NT2/D1 (cell line): ENCODE measurements at regions not wholly inside any gene's neighbourhood (a gene's known extent, or its start where the extent isn't known, plus 50 kb on each side); places are given as distances from the start of the nearest gene placed in this dataset.

ENCODE experiments used
- SUZ12 ChIP-seq: IDR thresholded peaks from 2 replicates; pipeline ENCODE4 v1.6.1; 2011; ENCODE audit not compliant: insufficient read length, insufficient read depth; ENCODE audit errors: extremely low read depth
- YY1 ChIP-seq: IDR thresholded peaks from 2 replicates; pipeline ENCODE4 v1.6.1; 2011; ENCODE audit not compliant: insufficient read length, insufficient read depth
- ZNF274 ChIP-seq: IDR thresholded peaks from 2 replicates; pipeline ENCODE4 v1.6.1; 2011; ENCODE audit warnings: mild to moderate bottlenecking, low read depth, low read length

- TF ChIP-seq YY1 = no peak
- no peak for TF ChIP-seq SUZ12
- TF ChIP-seq ZNF274 = no peak
These were observed 54.8 kb upstream of the CAPRIN1 start for GRCh38 chr11:33996498-33997454.
